ENCODE measurements at regions not wholly inside any gene's neighbourhood (a gene's known extent, or its start where the extent isn't known, plus 50 kb on each side); places are given as distances from the start of the nearest gene placed in this dataset.
A peak's percentile ranks its signal among the peaks of the same experiment; 100 is the strongest.

- ChIA-PET POLR2A (ENCODE audit: partially characterized antibody) (no interaction called here), CTCF (ENCODE audit: partially characterized antibody) (no interaction called here)
- Histone ChIP-seq H3K4me1 (ENCODE audit: insufficient read depth, low read length) (no peaks in the 10 kb centered on the region), H3K9me3 (ENCODE audit: control insufficient read depth in 1 of 2, low read length in 2 of 2) (no peaks in the 10 kb centered on the region), H3K27ac (ENCODE audit: low read depth, low read length) (no peak overlapping the region), H3K27me3 (ENCODE audit: insufficient read depth, low read length) (no peaks in the 10 kb centered on the region), H3K36me3 (ENCODE audit: insufficient read depth, low read length) (no peaks in the 10 kb centered on the region), H3K4me3 (ENCODE audit: low read length in 2 of 2) (no peak overlapping the region)
- intact Hi-C loops (cut with micrococcal nuclease): no loop called here
- DNase-seq: no peak
- H3K4me3 Mint-ChIP-seq: peak overlapping the region in 1 of 8 donors; percentile 28
- no peak overlapping the region for H3K27ac Mint-ChIP-seq
- no peaks in the 10 kb centered on the region for H3K36me3 Mint-ChIP-seq
- H3K4me1 Mint-ChIP-seq: no peaks in the 10 kb centered on the region
- H3K9me3 Mint-ChIP-seq: no peaks in the 10 kb centered on the region
- H3K27me3 Mint-ChIP-seq: peaks cover 0 to 2% of the 10 kb centered on the region in 2 donors
These were observed 60.2 kb upstream of the WNT11 start for GRCh38 chr11:76266286-76267100.

GRCh38 chr11:76265771-76266241, 59.5 kb upstream of the WNT11 start:
- H3K9me3 ChIP-seq (ENCODE audit: control insufficient read depth in 1 of 2, low read length in 2 of 2): no peaks in the 10 kb centered on the region
- Mint-ChIP-seq H3K36me3 (no peaks in the 10 kb centered on the region), H3K27me3 (peaks cover 2% of the 10 kb centered on the region in 2 donors), H3K4me3 (no peak overlapping the region), H3K9me3 (no peaks in the 10 kb centered on the region), H3K4me1 (no peaks in the 10 kb centered on the region), H3K27ac (no peak overlapping the region)
- POLR2A ChIA-PET (ENCODE audit: partially characterized antibody): no interaction called here
- H3K27me3 ChIP-seq (ENCODE audit: insufficient read depth, low read length): no peaks in the 10 kb centered on the region
- CTCF ChIA-PET (ENCODE audit: partially characterized antibody): no interaction called here
- no peaks in the 10 kb centered on the region for H3K36me3 ChIP-seq (ENCODE audit: insufficient read depth, low read length)
- H3K4me1 ChIP-seq (ENCODE audit: insufficient read depth, low read length): no peaks in the 10 kb centered on the region
- intact Hi-C loops (cut with micrococcal nuclease): no loop called here
- H3K27ac ChIP-seq (ENCODE audit: low read depth, low read length): no peak overlapping the region
- DNase-seq: no peak
- H3K4me3 ChIP-seq (ENCODE audit: low read length in 2 of 2): no peak overlapping the region

- no peaks in the 10 kb centered on the region for H3K4me1 ChIP-seq (ENCODE audit: insufficient read depth, low read length)
- H3K4me3 Mint-ChIP-seq: no peak overlapping the region
- ChIA-PET CTCF (ENCODE audit: partially characterized antibody) (no interaction called here), POLR2A (ENCODE audit: partially characterized antibody) (no interaction called here)
- no peak overlapping the region for H3K4me3 ChIP-seq (ENCODE audit: low read length in 2 of 2)
- no peak overlapping the region for H3K27ac Mint-ChIP-seq
- no peaks in the 10 kb centered on the region for H3K27me3 ChIP-seq (ENCODE audit: insufficient read depth, low read length)
- intact Hi-C loops (cut with micrococcal nuclease): no loop called here
- H3K27ac ChIP-seq (ENCODE audit: low read depth, low read length): no peak overlapping the region
- H3K9me3 Mint-ChIP-seq: no peaks in the 10 kb centered on the region
- H3K27me3 Mint-ChIP-seq: peaks cover 2 to 6% of the 10 kb centered on the region in 2 donors
- H3K36me3 ChIP-seq (ENCODE audit: insufficient read depth, low read length): no peaks in the 10 kb centered on the region
- no peaks in the 10 kb centered on the region for H3K36me3 Mint-ChIP-seq
- no peaks in the 10 kb centered on the region for H3K4me1 Mint-ChIP-seq
- DNase-seq: no peak
- H3K9me3 ChIP-seq (ENCODE audit: control insufficient read depth in 1 of 2, low read length in 2 of 2): no peaks in the 10 kb centered on the region
These were observed 57.4 kb upstream of the WNT11 start for GRCh38 chr11:76263657-76264056.

GRCh38 chr11:76263166-76263565, 56.9 kb upstream of the WNT11 start:
- H3K4me3 ChIP-seq (ENCODE audit: low read length in 2 of 2): no peak overlapping the region
- Mint-ChIP-seq H3K4me3 (no peak overlapping the region), H3K27ac (no peak overlapping the region), H3K9me3 (no peaks in the 10 kb centered on the region), H3K27me3 (peaks cover 2 to 6% of the 10 kb centered on the region in 2 donors), H3K4me1 (no peaks in the 10 kb centered on the region), H3K36me3 (no peaks in the 10 kb centered on the region)
- H3K27me3 ChIP-seq (ENCODE audit: insufficient read depth, low read length): no peaks in the 10 kb centered on the region
- ChIA-PET CTCF (ENCODE audit: partially characterized antibody) (no interaction called here), POLR2A (ENCODE audit: partially characterized antibody) (no interaction called here)
- intact Hi-C loops (cut with micrococcal nuclease): no loop called here
- H3K4me1 ChIP-seq (ENCODE audit: insufficient read depth, low read length): no peaks in the 10 kb centered on the region
- no peak for DNase-seq
- no peaks in the 10 kb centered on the region for H3K36me3 ChIP-seq (ENCODE audit: insufficient read depth, low read length)
- H3K27ac ChIP-seq (ENCODE audit: low read depth, low read length): no peak overlapping the region
- H3K9me3 ChIP-seq (ENCODE audit: control insufficient read depth in 1 of 2, low read length in 2 of 2): no peaks in the 10 kb centered on the region

GRCh38 chr11:76260296-76260925, 54.1 kb upstream of the WNT11 start:
- no peaks in the 10 kb centered on the region for H3K4me1 Mint-ChIP-seq
- ChIA-PET POLR2A (ENCODE audit: partially characterized antibody) (no interaction called here), CTCF (ENCODE audit: partially characterized antibody) (no interaction called here)
- H3K27ac Mint-ChIP-seq: no peak overlapping the region
- H3K36me3 Mint-ChIP-seq: no peaks in the 10 kb centered on the region
- Histone ChIP-seq H3K4me1 (ENCODE audit: insufficient read depth, low read length) (no peaks in the 10 kb centered on the region), H3K27me3 (ENCODE audit: insufficient read depth, low read length) (no peaks in the 10 kb centered on the region), H3K36me3 (ENCODE audit: insufficient read depth, low read length) (no peaks in the 10 kb centered on the region), H3K27ac (ENCODE audit: low read depth, low read length) (no peak overlapping the region), H3K4me3 (ENCODE audit: low read length in 2 of 2) (no peak overlapping the region), H3K9me3 (ENCODE audit: control insufficient read depth in 1 of 2, low read length in 2 of 2) (no peaks in the 10 kb centered on the region)
- no peaks in the 10 kb centered on the region for H3K9me3 Mint-ChIP-seq
- intact Hi-C loops (cut with micrococcal nuclease): no loop called here
- H3K27me3 Mint-ChIP-seq: peaks cover 2 to 4% of the 10 kb centered on the region in 2 donors
- no peak overlapping the region for H3K4me3 Mint-ChIP-seq
- DNase-seq: no peak

GRCh38 chr11:76259299-76259908, 53.1 kb upstream of the WNT11 start:
- ChIA-PET POLR2A (ENCODE audit: partially characterized antibody) (no interaction called here), CTCF (ENCODE audit: partially characterized antibody) (interaction anchor here (2.0 kb wide), 1 partner anchor 51 kb away, joined by 5 read pairs; no protein-coding TSS in a partner anchor)
- H3K27ac ChIP-seq (ENCODE audit: low read depth, low read length): no peak overlapping the region
- Mint-ChIP-seq H3K36me3 (no peaks in the 10 kb centered on the region), H3K4me3 (no peak overlapping the region), H3K9me3 (no peaks in the 10 kb centered on the region), H3K27ac (peak overlapping the region in 1 of 7 donors; percentile 58), H3K27me3 (peaks cover 2 to 4% of the 10 kb centered on the region in 2 donors), H3K4me1 (no peaks in the 10 kb centered on the region)
- H3K4me1 ChIP-seq (ENCODE audit: insufficient read depth, low read length): no peaks in the 10 kb centered on the region
- intact Hi-C loops (cut with micrococcal nuclease): no loop called here
- H3K36me3 ChIP-seq (ENCODE audit: insufficient read depth, low read length): no peaks in the 10 kb centered on the region
- no peaks in the 10 kb centered on the region for H3K9me3 ChIP-seq (ENCODE audit: control insufficient read depth in 1 of 2, low read length in 2 of 2)
- H3K4me3 ChIP-seq (ENCODE audit: low read length in 2 of 2): no peak overlapping the region
- DNase-seq: no peak
- H3K27me3 ChIP-seq (ENCODE audit: insufficient read depth, low read length): no peaks in the 10 kb centered on the region

GRCh38 chr11:76257074-76257719, 50.9 kb upstream of the WNT11 start:
- H3K36me3 ChIP-seq (ENCODE audit: insufficient read depth, low read length): no peaks in the 10 kb centered on the region
- no peak overlapping the region for H3K4me3 ChIP-seq (ENCODE audit: low read length in 2 of 2)
- no peaks in the 10 kb centered on the region for H3K27me3 ChIP-seq (ENCODE audit: insufficient read depth, low read length)
- Mint-ChIP-seq H3K4me1 (no peaks in the 10 kb centered on the region), H3K27me3 (peaks cover 6% of the 10 kb centered on the region in 2 donors), H3K36me3 (no peaks in the 10 kb centered on the region), H3K4me3 (no peak overlapping the region), H3K27ac (peak overlapping the region in 1 of 7 donors; percentile 8), H3K9me3 (no peaks in the 10 kb centered on the region)
- ChIA-PET CTCF (ENCODE audit: partially characterized antibody) (interaction anchor here (0.8 kb wide), 1 partner anchor 49 kb away, joined by 4 read pairs; no protein-coding TSS in a partner anchor), POLR2A (ENCODE audit: partially characterized antibody) (no interaction called here)
- intact Hi-C loops (cut with micrococcal nuclease): no loop called here
- DNase-seq: no peak
- no peak overlapping the region for H3K27ac ChIP-seq (ENCODE audit: low read depth, low read length)
- H3K9me3 ChIP-seq (ENCODE audit: control insufficient read depth in 1 of 2, low read length in 2 of 2): no peaks in the 10 kb centered on the region
- no peaks in the 10 kb centered on the region for H3K4me1 ChIP-seq (ENCODE audit: insufficient read depth, low read length)

Measured in CD4-positive, alpha-beta memory T cell (primary cell).